Osteoblast (primary cell): ENCODE measurements at regions not wholly inside any gene's neighbourhood (a gene's known extent, or its start where the extent isn't known, plus 50 kb on each side); places are given as distances from the start of the nearest gene placed in this dataset.

Source experiments
- DNase-seq: peaks from one replicate; pipeline ENCODE4 v3.0.0; 2011; ENCODE audit warnings: low spot score, mixed read lengths; ENCODE audit not compliant: insufficient read length; ENCODE audit errors: missing footprints
- H2AFZ ChIP-seq: 2 replicates; pipeline ENCODE4 v1.6.0; 2011; ENCODE audit warnings: mild to moderate bottlenecking, low read length
- H3K27ac ChIP-seq: 2 replicates; pipeline ENCODE4 v1.5.1; 2011; ENCODE audit warnings: mild to moderate bottlenecking, low read depth, low read length, moderate library complexity
- H3K27me3 ChIP-seq: 2 replicates; pipeline ENCODE4 v1.6.0; 2012; ENCODE audit warnings: mild to moderate bottlenecking, control low read depth, inconsistent platforms, low read length, moderate library complexity; ENCODE audit not compliant: insufficient read depth
- H3K36me3 ChIP-seq: 2 replicates; pipeline ENCODE4 v1.5.1; 2011; ENCODE audit warnings: mild to moderate bottlenecking, low read length, control low read depth, moderate library complexity; ENCODE audit not compliant: insufficient read depth
- H3K4me1 ChIP-seq: 2 replicates; pipeline ENCODE4 v1.5.1; 2011; ENCODE audit warnings: mild to moderate bottlenecking, low read length, control low read depth, moderate library complexity; ENCODE audit not compliant: insufficient read depth
- H3K4me2 ChIP-seq: 2 replicates; pipeline ENCODE4 v1.6.0; 2011; ENCODE audit warnings: mild to moderate bottlenecking, low read length; ENCODE audit not compliant: insufficient read depth
- H3K4me3 ChIP-seq: fragments of 200-600 bp; sonication (generic); 3 replicates; pipeline ENCODE4 v1.5.1; 2012; ENCODE audit warnings: mild to moderate bottlenecking, low read length, inconsistent platforms; ENCODE audit not compliant: insufficient read depth
- H3K79me2 ChIP-seq: 2 replicates; pipeline ENCODE4 v1.6.0; 2012; ENCODE audit warnings: mild to moderate bottlenecking, low read length, control low read depth, inconsistent platforms; ENCODE audit not compliant: insufficient read depth
- H3K9me3 ChIP-seq: 2 replicates; pipeline ENCODE4 v1.5.1; 2011; ENCODE audit warnings: low read depth, low read length, control low read depth
- H4K20me1 ChIP-seq: 2 replicates; pipeline ENCODE4 v1.6.0; 2012; ENCODE audit warnings: mild to moderate bottlenecking, low read length, control low read depth; ENCODE audit not compliant: insufficient read depth
- CTCF ChIP-seq: IDR thresholded peaks from 2 replicates; pipeline ENCODE4 v1.5.1; 2011; ENCODE audit warnings: mild to moderate bottlenecking, low read depth, low read length, moderate library complexity; ENCODE audit errors: extremely low read depth

DNA sequence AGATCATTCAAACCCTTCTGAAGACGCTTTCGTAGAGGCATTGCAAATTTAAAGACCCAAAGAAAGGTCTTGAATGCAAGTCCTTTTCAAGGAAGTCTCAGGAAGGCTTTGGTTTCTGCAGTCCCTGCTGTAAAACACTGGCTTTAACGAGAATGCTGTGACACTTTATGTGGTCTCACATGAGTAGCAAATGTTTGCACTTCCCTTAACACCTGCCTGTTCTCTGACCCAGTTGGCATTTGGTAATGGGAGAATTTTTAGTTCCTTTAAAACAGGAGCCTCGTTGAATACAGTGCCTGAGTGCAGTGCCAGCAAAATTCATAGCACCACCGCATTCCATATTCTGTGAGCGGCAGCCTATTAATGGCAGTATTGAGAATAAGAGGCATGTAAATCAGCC lies 330.5 kb upstream of the PRKX start:
- no peak for DNase-seq
- Histone ChIP-seq H3K27me3 (no peaks in the 10 kb centered on the region), H3K27ac (no peak overlapping the region), H3K4me1 (no peaks in the 10 kb centered on the region), H3K79me2 (no peaks in the 10 kb centered on the region), H3K36me3 (no peaks in the 10 kb centered on the region), H2AFZ (no peak overlapping the region), H3K4me2 (no peak overlapping the region), H3K4me3 (no peak overlapping the region), H4K20me1 (no peaks in the 10 kb centered on the region), H3K9me3 (no peaks in the 10 kb centered on the region)
- TF ChIP-seq CTCF: no peak

- H2AFZ ChIP-seq: no peak overlapping the region
- no peaks in the 10 kb centered on the region for H3K79me2 ChIP-seq
- DNase-seq: no peak
- TF ChIP-seq CTCF: no peak
- H3K27ac ChIP-seq: no peak overlapping the region
- no peak overlapping the region for H3K4me2 ChIP-seq
- H3K4me1 ChIP-seq: no peaks in the 10 kb centered on the region
- no peaks in the 10 kb centered on the region for H4K20me1 ChIP-seq
- no peaks in the 10 kb centered on the region for H3K27me3 ChIP-seq
- no peaks in the 10 kb centered on the region for H3K36me3 ChIP-seq
- no peaks in the 10 kb centered on the region for H3K9me3 ChIP-seq
- no peak overlapping the region for H3K4me3 ChIP-seq
These were observed 322.4 kb upstream of the PRKX start for GRCh38 chrX:4035874-4036273.

DNA sequence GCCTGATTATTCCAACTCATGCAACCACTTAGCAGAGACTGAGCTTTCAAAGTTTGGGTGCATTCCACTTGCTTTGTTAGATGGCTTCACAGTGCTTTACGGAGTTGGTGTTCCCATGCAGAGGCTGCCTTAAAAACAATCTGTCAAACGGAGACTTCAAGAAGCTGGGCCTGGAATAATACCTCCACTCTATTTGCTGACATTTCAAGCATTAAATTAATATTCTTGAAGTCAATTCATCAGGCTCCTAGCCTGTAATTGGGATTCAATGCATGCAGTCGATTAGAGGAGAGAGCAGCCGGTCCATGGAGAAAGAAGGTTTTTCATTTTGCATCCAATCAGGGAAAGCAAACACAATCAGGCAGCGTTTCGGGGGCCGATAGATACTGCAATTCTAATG lies 314.7 kb upstream of the PRKX start:
- no peaks in the 10 kb centered on the region for H3K4me1 ChIP-seq
- H3K4me3 ChIP-seq: no peak overlapping the region
- no peak overlapping the region for H2AFZ ChIP-seq
- no peak overlapping the region for H3K4me2 ChIP-seq
- no peaks in the 10 kb centered on the region for H4K20me1 ChIP-seq
- H3K27ac ChIP-seq: no peak overlapping the region
- H3K79me2 ChIP-seq: no peaks in the 10 kb centered on the region
- no peak for TF ChIP-seq CTCF
- DNase-seq: no peak
- no peaks in the 10 kb centered on the region for H3K27me3 ChIP-seq
- H3K36me3 ChIP-seq: no peaks in the 10 kb centered on the region
- H3K9me3 ChIP-seq: no peaks in the 10 kb centered on the region

DNA sequence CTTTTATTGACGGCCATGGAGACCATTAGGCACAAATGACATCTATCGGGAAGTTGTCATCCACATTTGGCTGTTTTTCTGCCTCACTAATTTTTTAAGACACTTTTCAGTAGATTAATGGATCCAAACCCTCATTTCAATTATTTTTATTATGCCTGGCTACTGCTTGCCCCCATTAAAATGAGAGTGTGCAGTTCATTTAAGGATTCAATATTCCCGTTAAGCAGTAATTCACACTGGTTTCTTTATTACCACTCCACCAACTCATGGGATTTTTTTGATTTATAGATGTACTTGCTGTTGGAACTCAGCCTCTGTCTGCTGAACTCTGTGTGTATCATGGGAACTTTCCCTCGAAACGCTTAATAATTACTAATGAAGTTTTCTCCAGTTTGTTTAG lies 291.8 kb upstream of the PRKX start:
- no peak for TF ChIP-seq CTCF
- Histone ChIP-seq H4K20me1 (no peaks in the 10 kb centered on the region), H3K36me3 (no peaks in the 10 kb centered on the region)

More for the DNA sequence above, 291.8 kb upstream of the PRKX start:
- H3K4me3 ChIP-seq: no peak overlapping the region
- H3K9me3 ChIP-seq: no peaks in the 10 kb centered on the region
- H3K79me2 ChIP-seq: no peaks in the 10 kb centered on the region
- no peak overlapping the region for H3K27ac ChIP-seq
- H3K27me3 ChIP-seq: no peaks in the 10 kb centered on the region
- H2AFZ ChIP-seq: no peak overlapping the region
- no peaks in the 10 kb centered on the region for H3K4me1 ChIP-seq
- no peak overlapping the region for H3K4me2 ChIP-seq
- DNase-seq: no peak
